Astrocyte (in vitro differentiated cells and primary cell): ENCODE measurements at regions not wholly inside any gene's neighbourhood (a gene's known extent, or its start where the extent isn't known, plus 50 kb on each side); places are given as distances from the start of the nearest gene placed in this dataset.

ENCODE experiments used
- DNase-seq: peaks from one replicate; pipeline ENCODE4 v3.0.0-alpha.2; 2010; ENCODE audit warnings: low read depth
- FAIRE-seq: peaks from 2 replicates; lab custom pipeline; 2011; peaks lifted over from hg19 to GRCh38; lab: Jason Lieb, UNC
- H2AFZ ChIP-seq: 2 replicates; pipeline ENCODE4 v1.6.0; 2012; ENCODE audit warnings: low read depth, low read length, inconsistent platforms
- H3K27ac ChIP-seq: 2 replicates; pipeline ENCODE4 v1.5.1; 2011; ENCODE audit warnings: low read depth, low read length, inconsistent platforms
- H3K27me3 ChIP-seq: 2 replicates; pipeline ENCODE4 v1.6.0; 2011; ENCODE audit warnings: low read length, inconsistent platforms; ENCODE audit not compliant: insufficient read depth
- H3K36me3 ChIP-seq: 2 replicates; pipeline ENCODE4 v1.5.1; 2011; ENCODE audit warnings: low read length, inconsistent platforms; ENCODE audit not compliant: insufficient read depth
- H3K4me1 ChIP-seq: 2 replicates; pipeline ENCODE4 v1.5.1; 2011; ENCODE audit warnings: low read length, inconsistent platforms; ENCODE audit not compliant: insufficient read depth
- H3K4me2 ChIP-seq: 2 replicates; pipeline ENCODE4 v1.6.0; 2012; ENCODE audit warnings: low read length, inconsistent platforms
- H3K4me3 ChIP-seq: 2 replicates; pipeline ENCODE4 v1.5.1; 2011; ENCODE audit warnings: low read depth, mild to moderate bottlenecking, low read length, inconsistent platforms; ENCODE audit not compliant: insufficient read depth
- H3K79me2 ChIP-seq: 2 replicates; pipeline ENCODE4 v1.6.0; 2012; ENCODE audit warnings: mild to moderate bottlenecking, low read length, inconsistent platforms; ENCODE audit not compliant: insufficient read depth
- H3K9ac ChIP-seq: 2 replicates; pipeline ENCODE4 v1.6.0; 2012; ENCODE audit warnings: mild to moderate bottlenecking, low read length, inconsistent platforms
- H3K9me3 ChIP-seq: 2 replicates; pipeline ENCODE4 v1.5.1; 2012; ENCODE audit warnings: low read depth, mild to moderate bottlenecking, low read length, inconsistent platforms; ENCODE audit not compliant: insufficient read depth
- H4K20me1 ChIP-seq: 2 replicates; pipeline ENCODE4 v1.6.0; 2012; ENCODE audit warnings: low read length, inconsistent platforms; ENCODE audit not compliant: insufficient read depth
- H3K27ac Mint-ChIP-seq: one replicate; pipeline ENCODE4 v1.8.0; 2021; ENCODE audit warnings: mild to moderate bottlenecking, mixed read lengths; ENCODE audit not compliant: unreplicated experiment
- H3K27me3 Mint-ChIP-seq: one replicate; pipeline ENCODE4 v1.8.0; 2021; ENCODE audit warnings: low read depth, mixed read lengths; ENCODE audit not compliant: unreplicated experiment
- H3K36me3 Mint-ChIP-seq: one replicate; pipeline ENCODE4 v1.8.0; 2021; ENCODE audit warnings: low read depth, mixed read lengths; ENCODE audit not compliant: unreplicated experiment
- H3K4me1 Mint-ChIP-seq: one replicate; pipeline ENCODE4 v1.8.0; 2021; ENCODE audit warnings: low read depth, mixed read lengths; ENCODE audit not compliant: unreplicated experiment
- H3K4me3 Mint-ChIP-seq: one replicate; pipeline ENCODE4 v1.8.0; 2021; ENCODE audit warnings: mild to moderate bottlenecking, moderate library complexity, mixed read lengths; ENCODE audit not compliant: unreplicated experiment
- H3K9me3 Mint-ChIP-seq: one replicate; pipeline ENCODE4 v1.8.0; 2021; ENCODE audit warnings: mild to moderate bottlenecking, mixed read lengths; ENCODE audit not compliant: unreplicated experiment
- EZH2 ChIP-seq: IDR thresholded peaks from 2 replicates; pipeline ENCODE4 v1.6.1; 2012; ENCODE audit warnings: mild to moderate bottlenecking, low read length, inconsistent platforms; ENCODE audit not compliant: insufficient read depth
- TF ChIP-seq, protein P1 (sequence below): IDR thresholded peaks from 2 replicates; pipeline ENCODE4 v1.5.1; 2011; ENCODE audit warnings: low read depth, mild to moderate bottlenecking, inconsistent platforms, low read length, moderate library complexity; ENCODE audit not compliant: insufficient read depth

DNA sequence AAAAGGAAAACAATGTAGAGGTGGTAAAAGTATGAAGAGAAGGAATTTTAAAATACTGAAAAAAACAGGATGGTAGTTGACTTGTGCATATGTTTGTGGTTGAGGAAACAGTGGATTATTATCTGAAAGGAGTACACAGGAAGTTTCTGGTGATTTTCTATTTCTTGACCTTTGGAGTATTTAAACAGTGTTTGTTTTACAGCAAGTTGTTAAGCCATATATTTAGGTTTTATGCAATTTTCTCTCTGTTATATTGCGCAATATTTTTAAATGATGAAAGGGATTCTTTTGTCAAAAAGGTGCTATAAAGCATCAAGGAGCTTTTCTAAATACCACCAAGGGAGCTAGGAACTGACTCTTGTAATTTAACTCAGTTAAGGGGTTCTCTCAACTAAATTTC is 343.1 kb upstream of the MAOA start:
- H3K36me3 ChIP-seq, result no peaks in the 10 kb centered on the region
- no peaks in the 10 kb centered on the region for H3K27me3 ChIP-seq
- Mint-ChIP-seq H3K27me3 (no peaks in the 10 kb centered on the region), H3K9me3 (no peaks in the 10 kb centered on the region), H3K4me1 (no peaks in the 10 kb centered on the region), H3K27ac (no peak overlapping the region), H3K36me3 (no peaks in the 10 kb centered on the region), H3K4me3 (no peak overlapping the region)
- peak; percentile 98 for FAIRE-seq
- no peaks in the 10 kb centered on the region for H3K4me1 ChIP-seq
- no peak overlapping the region for H3K27ac ChIP-seq
- H3K4me2 ChIP-seq, result no peak overlapping the region
- H3K9ac ChIP-seq, result no peak overlapping the region
- no peak overlapping the region for H2AFZ ChIP-seq
- H3K4me3 ChIP-seq, result no peak overlapping the region
- no peaks in the 10 kb centered on the region for H3K9me3 ChIP-seq
- H3K79me2 ChIP-seq, result no peaks in the 10 kb centered on the region
- DNase-seq, result no peak
- TF ChIP-seq, protein P1, sequence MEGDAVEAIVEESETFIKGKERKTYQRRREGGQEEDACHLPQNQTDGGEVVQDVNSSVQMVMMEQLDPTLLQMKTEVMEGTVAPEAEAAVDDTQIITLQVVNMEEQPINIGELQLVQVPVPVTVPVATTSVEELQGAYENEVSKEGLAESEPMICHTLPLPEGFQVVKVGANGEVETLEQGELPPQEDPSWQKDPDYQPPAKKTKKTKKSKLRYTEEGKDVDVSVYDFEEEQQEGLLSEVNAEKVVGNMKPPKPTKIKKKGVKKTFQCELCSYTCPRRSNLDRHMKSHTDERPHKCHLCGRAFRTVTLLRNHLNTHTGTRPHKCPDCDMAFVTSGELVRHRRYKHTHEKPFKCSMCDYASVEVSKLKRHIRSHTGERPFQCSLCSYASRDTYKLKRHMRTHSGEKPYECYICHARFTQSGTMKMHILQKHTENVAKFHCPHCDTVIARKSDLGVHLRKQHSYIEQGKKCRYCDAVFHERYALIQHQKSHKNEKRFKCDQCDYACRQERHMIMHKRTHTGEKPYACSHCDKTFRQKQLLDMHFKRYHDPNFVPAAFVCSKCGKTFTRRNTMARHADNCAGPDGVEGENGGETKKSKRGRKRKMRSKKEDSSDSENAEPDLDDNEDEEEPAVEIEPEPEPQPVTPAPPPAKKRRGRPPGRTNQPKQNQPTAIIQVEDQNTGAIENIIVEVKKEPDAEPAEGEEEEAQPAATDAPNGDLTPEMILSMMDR, result no peak
- no peak for TF ChIP-seq EZH2
- no peaks in the 10 kb centered on the region for H4K20me1 ChIP-seq

DNA sequence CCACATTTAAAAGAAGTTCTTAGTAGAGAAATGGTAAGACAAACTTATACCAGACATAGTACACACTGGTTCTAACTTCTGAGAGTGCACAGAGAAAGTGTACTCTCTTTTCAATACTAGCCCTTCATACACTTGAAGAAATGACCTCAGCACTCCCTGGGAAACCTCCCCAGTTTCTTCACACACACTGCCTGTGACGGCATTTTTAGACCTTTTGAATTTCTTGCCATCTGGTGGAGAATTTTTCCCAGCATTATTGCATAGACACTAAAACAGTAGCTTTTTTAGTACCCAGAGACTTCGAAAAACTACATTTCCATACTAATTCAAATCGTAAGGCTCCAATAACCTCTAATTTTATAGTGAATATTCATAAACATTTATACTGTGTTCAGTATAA is 341.6 kb upstream of the MAOA start:
- DNase-seq, result no peak
- Histone ChIP-seq H3K27ac (no peak overlapping the region), H2AFZ (no peak overlapping the region), H3K9ac (no peak overlapping the region), H3K27me3 (no peaks in the 10 kb centered on the region), H3K4me1 (no peaks in the 10 kb centered on the region), H4K20me1 (no peaks in the 10 kb centered on the region), H3K4me2 (no peak overlapping the region), H3K9me3 (no peaks in the 10 kb centered on the region), H3K4me3 (no peak overlapping the region), H3K36me3 (no peaks in the 10 kb centered on the region), H3K79me2 (no peaks in the 10 kb centered on the region)
- Mint-ChIP-seq H3K27ac (no peak overlapping the region), H3K27me3 (no peaks in the 10 kb centered on the region), H3K36me3 (no peaks in the 10 kb centered on the region), H3K9me3 (no peaks in the 10 kb centered on the region), H3K4me3 (no peak overlapping the region), H3K4me1 (no peaks in the 10 kb centered on the region)
- no peak for TF ChIP-seq EZH2
- TF ChIP-seq, protein P1, result no peak
- no peak for FAIRE-seq

GRCh38 chrX:43315622-43316021 is 340.5 kb upstream of the MAOA start:
- Histone ChIP-seq H3K79me2 (no peaks in the 10 kb centered on the region), H3K27ac (no peak overlapping the region), H3K4me1 (no peaks in the 10 kb centered on the region), H3K36me3 (no peaks in the 10 kb centered on the region), H3K9ac (no peak overlapping the region), H2AFZ (no peak overlapping the region), H3K4me3 (no peak overlapping the region), H3K4me2 (no peak overlapping the region), H3K9me3 (no peaks in the 10 kb centered on the region), H3K27me3 (no peaks in the 10 kb centered on the region), H4K20me1 (no peaks in the 10 kb centered on the region)
- no peak for TF ChIP-seq EZH2
- TF ChIP-seq, protein P1, result no peak
- Mint-ChIP-seq H3K4me3 (no peak overlapping the region), H3K27me3 (no peaks in the 10 kb centered on the region), H3K9me3 (no peaks in the 10 kb centered on the region), H3K4me1 (no peaks in the 10 kb centered on the region), H3K27ac (no peak overlapping the region), H3K36me3 (no peaks in the 10 kb centered on the region)
- DNase-seq, result no peak
- peak; percentile 93 for FAIRE-seq
